PC-9 (cell line): ENCODE measurements at regions not wholly inside any gene's neighbourhood (a gene's known extent, or its start where the extent isn't known, plus 50 kb on each side); places are given as distances from the start of the nearest gene placed in this dataset.

Source experiments
- EZH2 ChIP-seq: fragments of 200-600 bp; sonication (generic); IDR thresholded peaks from 2 replicates; pipeline ENCODE4 v1.8.0; 2017; ENCODE audit warnings: antibody characterized with exemption, low read depth
- TF ChIP-seq, protein P1 (sequence below): fragments of 200-600 bp; sonication (generic); conservative IDR thresholded peaks from 2 replicates; pipeline ENCODE4 v1.6.1; 2017; ENCODE audit warnings: mixed run types, antibody characterized with exemption, mild to moderate bottlenecking, moderate library complexity

DNA sequence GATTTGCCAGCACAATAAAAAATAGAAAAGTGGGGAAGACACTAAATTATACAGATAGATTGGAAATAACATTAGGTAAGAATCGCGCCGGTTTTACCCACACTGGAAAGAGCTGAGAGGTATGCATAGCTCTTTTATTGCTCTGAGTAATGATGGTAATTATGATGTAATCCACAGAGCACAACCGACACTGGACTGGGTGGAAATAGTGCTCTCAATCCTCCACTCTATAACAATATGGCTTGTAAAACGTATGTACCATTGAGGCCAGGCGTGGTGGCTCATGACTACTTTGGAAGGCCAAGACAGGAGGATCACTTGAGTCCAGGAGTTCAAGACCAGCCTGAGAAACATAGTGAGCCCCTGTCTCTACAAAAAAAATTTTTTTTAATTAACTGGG is 104.3 kb upstream of the RAPGEF2 start:
- TF ChIP-seq, protein P1, sequence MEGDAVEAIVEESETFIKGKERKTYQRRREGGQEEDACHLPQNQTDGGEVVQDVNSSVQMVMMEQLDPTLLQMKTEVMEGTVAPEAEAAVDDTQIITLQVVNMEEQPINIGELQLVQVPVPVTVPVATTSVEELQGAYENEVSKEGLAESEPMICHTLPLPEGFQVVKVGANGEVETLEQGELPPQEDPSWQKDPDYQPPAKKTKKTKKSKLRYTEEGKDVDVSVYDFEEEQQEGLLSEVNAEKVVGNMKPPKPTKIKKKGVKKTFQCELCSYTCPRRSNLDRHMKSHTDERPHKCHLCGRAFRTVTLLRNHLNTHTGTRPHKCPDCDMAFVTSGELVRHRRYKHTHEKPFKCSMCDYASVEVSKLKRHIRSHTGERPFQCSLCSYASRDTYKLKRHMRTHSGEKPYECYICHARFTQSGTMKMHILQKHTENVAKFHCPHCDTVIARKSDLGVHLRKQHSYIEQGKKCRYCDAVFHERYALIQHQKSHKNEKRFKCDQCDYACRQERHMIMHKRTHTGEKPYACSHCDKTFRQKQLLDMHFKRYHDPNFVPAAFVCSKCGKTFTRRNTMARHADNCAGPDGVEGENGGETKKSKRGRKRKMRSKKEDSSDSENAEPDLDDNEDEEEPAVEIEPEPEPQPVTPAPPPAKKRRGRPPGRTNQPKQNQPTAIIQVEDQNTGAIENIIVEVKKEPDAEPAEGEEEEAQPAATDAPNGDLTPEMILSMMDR, result no peak
- TF ChIP-seq EZH2, result no peak
